Neural cell (in vitro differentiated cells): ENCODE measurements at regions not wholly inside any gene's neighbourhood (a gene's known extent, or its start where the extent isn't known, plus 50 kb on each side); places are given as distances from the start of the nearest gene placed in this dataset.

ENCODE experiments used
- CTCF ChIP-seq: fragments of 450-650 bp; IDR thresholded peaks from 2 replicates; pipeline ENCODE4 v1.5.1; 2014; ENCODE audit warnings: antibody characterized with exemption, mild to moderate bottlenecking, moderate library complexity; ENCODE audit not compliant: poor library complexity, severe bottlenecking
- EZH2 ChIP-seq: fragments of 200-600, 300-800 bp; shearing (Covaris generic), sonication (generic); IDR thresholded peaks from 2 replicates; pipeline ENCODE4 v1.6.1; 2014; ENCODE audit warnings: antibody characterized with exemption, low read length, borderline replicate concordance, mild to moderate bottlenecking; ENCODE audit not compliant: insufficient read depth, poor library complexity, severe bottlenecking
- POLR2AphosphoS5 ChIP-seq: IDR thresholded peaks from 2 replicates; pipeline ENCODE4 v1.6.1; 2012
- RAD21 ChIP-seq: fragments of 450-650 bp; conservative IDR thresholded peaks from 2 replicates; pipeline ENCODE4 v1.6.1; 2014; ENCODE audit warnings: antibody characterized with exemption, mild to moderate bottlenecking, moderate library complexity
- TAF1 ChIP-seq: IDR thresholded peaks from 2 replicates; pipeline ENCODE4 v1.6.1; 2012; ENCODE audit warnings: low read depth

DNA sequence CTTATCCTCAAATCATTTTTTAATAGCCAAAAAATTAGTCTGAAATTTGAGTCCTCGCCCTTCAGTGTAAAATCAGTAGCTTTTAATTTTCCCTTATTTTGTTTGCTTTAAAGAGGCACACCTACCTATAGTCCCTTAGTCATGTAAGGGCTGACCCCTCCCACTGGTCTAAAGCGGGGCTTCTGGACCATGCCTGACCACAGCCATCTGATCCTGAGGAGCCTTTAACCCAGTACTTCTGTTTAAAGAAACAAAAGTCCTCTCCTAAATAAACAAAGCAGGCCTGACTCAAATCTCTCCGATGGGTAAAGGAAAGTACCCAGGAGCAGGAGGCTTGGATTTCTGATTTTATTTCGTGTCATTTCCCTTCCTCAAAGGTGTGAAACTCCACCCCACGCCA lies 92.0 kb upstream of the CCL2 start:
- TF ChIP-seq TAF1 = no peak
- no peak for TF ChIP-seq EZH2
- TF ChIP-seq CTCF = no peak
- no peak for TF ChIP-seq POLR2AphosphoS5
- TF ChIP-seq RAD21 = no peak
